Calu3 (cell line): ENCODE measurements at regions not wholly inside any gene's neighbourhood (a gene's known extent, or its start where the extent isn't known, plus 50 kb on each side); places are given as distances from the start of the nearest gene placed in this dataset.

Source experiments
- BruUV-seq: library from RNA; stranded (reverse); fragments of 400-500 nt; replicated peaks from 2 replicates; lab custom pipeline; 2021; lab: Mats Ljungman, UMichigan
- CTCF ChIA-PET: fragments of 300-600 bp; sonication (Branson Sonifier 250); formaldehyde crosslinking; loops from one replicate; lab custom pipeline; 2022; ENCODE audit warnings: antibody characterized with exemption; lab: Charles Lee
- DNase-seq: peaks from one replicate; pipeline ENCODE4 v3.0.0; 2022
- H3K27ac Mint-ChIP-seq: one replicate; pipeline ENCODE4 v1.8.0; 2022; ENCODE audit warnings: mixed read lengths; ENCODE audit not compliant: unreplicated experiment
- H3K27me3 Mint-ChIP-seq: one replicate; pipeline ENCODE4 v1.8.0; 2022; ENCODE audit warnings: mixed read lengths; ENCODE audit not compliant: unreplicated experiment
- H3K36me3 Mint-ChIP-seq: one replicate; pipeline ENCODE4 v1.8.0; 2022; ENCODE audit warnings: mild to moderate bottlenecking, moderate library complexity, mixed read lengths; ENCODE audit not compliant: insufficient read depth, unreplicated experiment
- H3K4me1 Mint-ChIP-seq: one replicate; pipeline ENCODE4 v1.8.0; 2022; ENCODE audit warnings: mild to moderate bottlenecking, low read depth, mixed read lengths; ENCODE audit not compliant: unreplicated experiment
- H3K4me3 Mint-ChIP-seq: one replicate; pipeline ENCODE4 v1.8.0; 2022; ENCODE audit warnings: mild to moderate bottlenecking, low read depth, moderate library complexity, mixed read lengths; ENCODE audit not compliant: unreplicated experiment
- H3K9me3 Mint-ChIP-seq: one replicate; pipeline ENCODE4 v1.8.0; 2022; ENCODE audit warnings: low read depth, mixed read lengths; ENCODE audit not compliant: unreplicated experiment
- CTCF ChIP-seq: fragments of 200-600 bp; IDR thresholded peaks from one replicate; pipeline ENCODE4 v1.8.0; 2022; ENCODE audit warnings: antibody characterized with exemption; ENCODE audit not compliant: unreplicated experiment
- intact Hi-C: fragments of 100-400 bp; cut with micrococcal nuclease; formaldehyde crosslinking; loops from one replicate; pipeline ENCODE4 v1.10.0; 2022; ENCODE audit not compliant: unreplicated experiment

GRCh38 chr11:81970886-81971285 is 762.8 kb downstream of the FAM181B start:
- no peaks in the 10 kb centered on the region for H3K4me1 Mint-ChIP-seq
- BruUV-seq, result no TSS peak
- H3K27ac Mint-ChIP-seq, result no peak overlapping the region
- no peak overlapping the region for H3K4me3 Mint-ChIP-seq
- H3K9me3 Mint-ChIP-seq, result peaks cover 2% of the 10 kb centered on the region
- no peaks in the 10 kb centered on the region for H3K27me3 Mint-ChIP-seq
- no peaks in the 10 kb centered on the region for H3K36me3 Mint-ChIP-seq
- intact Hi-C loops, result no loop called here
- DNase-seq, result no peak
- no peak for TF ChIP-seq CTCF
- CTCF ChIA-PET, result no interaction called here

GRCh38 chr11:81967242-81967641 is 766.4 kb downstream of the FAM181B start:
- no peak overlapping the region for H3K27ac Mint-ChIP-seq
- peaks cover 2% of the 10 kb centered on the region for H3K9me3 Mint-ChIP-seq
- H3K27me3 Mint-ChIP-seq, result no peaks in the 10 kb centered on the region
- intact Hi-C loops, result no loop called here
- H3K4me3 Mint-ChIP-seq, result no peak overlapping the region
- DNase-seq, result no peak
- CTCF ChIA-PET, result interaction anchor here (0.7 kb wide), 1 partner anchor 1802 kb away, joined by 3 read pairs; no protein-coding TSS in a partner anchor
- no peak for TF ChIP-seq CTCF
- H3K36me3 Mint-ChIP-seq, result no peaks in the 10 kb centered on the region
- no TSS peak for BruUV-seq
- no peaks in the 10 kb centered on the region for H3K4me1 Mint-ChIP-seq

- H3K4me3 Mint-ChIP-seq, result no peak overlapping the region
- no peaks in the 10 kb centered on the region for H3K27me3 Mint-ChIP-seq
- H3K9me3 Mint-ChIP-seq, result peaks cover 2% of the 10 kb centered on the region
- intact Hi-C loops, result no loop called here
- CTCF ChIA-PET, result no interaction called here
- no peaks in the 10 kb centered on the region for H3K36me3 Mint-ChIP-seq
- no peak for TF ChIP-seq CTCF
- no peak for DNase-seq
- no peak overlapping the region for H3K27ac Mint-ChIP-seq
- no peaks in the 10 kb centered on the region for H3K4me1 Mint-ChIP-seq
- no TSS peak for BruUV-seq
Measured at GRCh38 chr11:81966340-81966739, 767.3 kb downstream of the FAM181B start.

- Mint-ChIP-seq H3K36me3 (no peaks in the 10 kb centered on the region), H3K9me3 (peaks cover 5% of the 10 kb centered on the region), H3K27me3 (no peaks in the 10 kb centered on the region)
Measured at GRCh38 chr11:81963018-81963417, 770.6 kb downstream of the FAM181B start.

More at GRCh38 chr11:81963018-81963417, 770.6 kb downstream of the FAM181B start:
- CTCF ChIA-PET, result no interaction called here
- DNase-seq, result no peak
- no peak overlapping the region for H3K27ac Mint-ChIP-seq
- no peak overlapping the region for H3K4me3 Mint-ChIP-seq
- BruUV-seq, result no TSS peak
- intact Hi-C loops, result no loop called here
- no peak for TF ChIP-seq CTCF
- no peaks in the 10 kb centered on the region for H3K4me1 Mint-ChIP-seq
